HG02884 (cell line): ENCODE measurements at regions not wholly inside any gene's neighbourhood (a gene's known extent, or its start where the extent isn't known, plus 50 kb on each side); places are given as distances from the start of the nearest gene placed in this dataset.
"Not testable (repeated sequence)": the region's sequence is repeated elsewhere in the genome, so short reads cannot be mapped to it uniquely, and the experiment has no call there.

Source experiments
- ATAC-seq: cut with Tn5 transposase; IDR thresholded peaks from one replicate; pipeline ENCODE4 v1.9.1; 2021; ENCODE audit warnings: mild to moderate bottlenecking, moderate library complexity; ENCODE audit not compliant: unreplicated experiment

- ATAC-seq = no peak
Observed at GRCh38 chr2:39998617-39999016, 219.6 kb upstream of the THUMPD2 start.

GRCh38 chr2:39996653-39997080, 217.6 kb upstream of the THUMPD2 start:
- no peak for ATAC-seq

- no peak for ATAC-seq
Observed at GRCh38 chr2:39995005-39995737, 216.1 kb upstream of the THUMPD2 start.

- no peak for ATAC-seq
Observed at GRCh38 chr2:39994151-39994550, 215.1 kb upstream of the THUMPD2 start.

GRCh38 chr2:39991298-39991697, 212.2 kb upstream of the THUMPD2 start:
- ATAC-seq = no peak

GRCh38 chr2:39990335-39990900, 211.4 kb upstream of the THUMPD2 start:
- ATAC-seq = no peak

- ATAC-seq = no peak
Observed at GRCh38 chr2:39989888-39990287, 210.8 kb upstream of the THUMPD2 start.

GRCh38 chr2:39981883-39982311, 202.8 kb upstream of the THUMPD2 start:
- no peak for ATAC-seq

- ATAC-seq = no peak
Observed at GRCh38 chr2:39975476-39976020, 196.5 kb upstream of the THUMPD2 start.

GRCh38 chr2:39968037-39968436, 189.0 kb upstream of the THUMPD2 start:
- no peak for ATAC-seq

GRCh38 chr2:39960681-39961080, 181.6 kb upstream of the THUMPD2 start:
- ATAC-seq = not testable (repeated sequence)

- ATAC-seq = no peak
Observed at GRCh38 chr2:39954346-39954745, 175.3 kb upstream of the THUMPD2 start.

- no peak for ATAC-seq
Observed at GRCh38 chr2:39949131-39949530, 170.1 kb upstream of the THUMPD2 start.

GRCh38 chr2:39948016-39948719, 169.1 kb upstream of the THUMPD2 start:
- ATAC-seq = no peak

GRCh38 chr2:39947294-39948015, 168.4 kb upstream of the THUMPD2 start:
- no peak for ATAC-seq

GRCh38 chr2:39942950-39943349, 163.9 kb upstream of the THUMPD2 start:
- ATAC-seq = no peak

GRCh38 chr2:39938035-39938835, 159.2 kb upstream of the THUMPD2 start:
- ATAC-seq = no peak

- no peak for ATAC-seq
Observed at GRCh38 chr2:39937621-39938020, 158.6 kb upstream of the THUMPD2 start.

GRCh38 chr2:39934851-39935250, 155.8 kb upstream of the THUMPD2 start:
- ATAC-seq = no peak

- no peak for ATAC-seq
Observed at GRCh38 chr2:39933196-39933595, 154.1 kb upstream of the THUMPD2 start.
